ENCODE measurements at regions not wholly inside any gene's neighbourhood (a gene's known extent, or its start where the extent isn't known, plus 50 kb on each side); places are given as distances from the start of the nearest gene placed in this dataset.

DNA sequence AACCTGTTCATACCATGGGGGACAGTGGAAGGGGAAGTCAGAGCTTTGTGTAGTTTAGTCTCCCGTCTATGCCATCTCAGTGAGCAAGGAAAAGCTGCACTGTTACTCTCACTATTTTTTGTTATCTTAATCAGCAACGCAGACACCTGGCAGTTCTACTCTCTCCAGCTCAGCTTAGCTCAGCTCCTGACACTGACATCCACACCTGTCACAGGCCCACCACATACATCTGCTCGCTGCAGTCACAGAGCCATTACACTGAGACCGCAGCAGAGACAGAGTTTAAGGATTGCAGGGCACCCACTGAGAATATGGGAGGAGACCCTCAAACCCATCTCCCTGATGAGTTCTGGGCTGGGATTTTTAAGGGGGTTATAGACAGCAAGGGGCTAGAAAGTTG, 257.3 kb upstream of the AKR1E2 start:
- TF ChIP-seq, protein P1, sequence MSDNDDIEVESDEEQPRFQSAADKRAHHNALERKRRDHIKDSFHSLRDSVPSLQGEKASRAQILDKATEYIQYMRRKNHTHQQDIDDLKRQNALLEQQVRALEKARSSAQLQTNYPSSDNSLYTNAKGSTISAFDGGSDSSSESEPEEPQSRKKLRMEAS (IDR thresholded peaks at IDR 0.05; ENCODE audit: low read depth, low read length) = no peak
- no peak for TF ChIP-seq MYC (IDR thresholded peaks at IDR 0.05; ENCODE audit: low read depth, low read length)
- TF ChIP-seq POLR2A (IDR thresholded peaks at IDR 0.05; ENCODE audit: extremely low read depth, insufficient read length) = no peak
- TF ChIP-seq, protein P2, sequence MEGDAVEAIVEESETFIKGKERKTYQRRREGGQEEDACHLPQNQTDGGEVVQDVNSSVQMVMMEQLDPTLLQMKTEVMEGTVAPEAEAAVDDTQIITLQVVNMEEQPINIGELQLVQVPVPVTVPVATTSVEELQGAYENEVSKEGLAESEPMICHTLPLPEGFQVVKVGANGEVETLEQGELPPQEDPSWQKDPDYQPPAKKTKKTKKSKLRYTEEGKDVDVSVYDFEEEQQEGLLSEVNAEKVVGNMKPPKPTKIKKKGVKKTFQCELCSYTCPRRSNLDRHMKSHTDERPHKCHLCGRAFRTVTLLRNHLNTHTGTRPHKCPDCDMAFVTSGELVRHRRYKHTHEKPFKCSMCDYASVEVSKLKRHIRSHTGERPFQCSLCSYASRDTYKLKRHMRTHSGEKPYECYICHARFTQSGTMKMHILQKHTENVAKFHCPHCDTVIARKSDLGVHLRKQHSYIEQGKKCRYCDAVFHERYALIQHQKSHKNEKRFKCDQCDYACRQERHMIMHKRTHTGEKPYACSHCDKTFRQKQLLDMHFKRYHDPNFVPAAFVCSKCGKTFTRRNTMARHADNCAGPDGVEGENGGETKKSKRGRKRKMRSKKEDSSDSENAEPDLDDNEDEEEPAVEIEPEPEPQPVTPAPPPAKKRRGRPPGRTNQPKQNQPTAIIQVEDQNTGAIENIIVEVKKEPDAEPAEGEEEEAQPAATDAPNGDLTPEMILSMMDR (IDR thresholded peaks at IDR 0.05; ENCODE audit: low read depth, low read length) = no peak
- no peak for DNase-seq (ENCODE audit: low read depth)
- H3K4me3 ChIP-seq (ENCODE audit: low read depth, low read length) = no peak overlapping the region

DNA sequence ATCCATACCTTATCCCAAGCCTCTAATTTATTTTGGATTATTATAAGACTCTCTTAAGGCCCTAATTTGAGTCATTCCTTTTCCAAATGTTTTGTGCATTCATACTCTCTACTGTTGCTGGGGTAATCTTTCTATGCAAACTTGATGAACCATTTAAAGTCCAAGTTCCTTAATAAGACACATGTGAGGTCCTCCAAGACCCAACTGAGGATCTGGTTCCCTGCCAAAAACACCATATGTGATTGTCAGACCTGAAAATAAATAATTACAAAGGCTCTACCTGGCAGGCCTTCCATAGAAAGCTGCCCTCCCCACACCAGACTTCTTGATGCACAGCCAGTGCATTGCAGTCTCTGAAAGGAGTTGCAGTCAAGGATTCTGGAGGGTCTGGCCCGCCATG, 257.9 kb upstream of the AKR1E2 start:
- TF ChIP-seq, protein P1 (IDR thresholded peaks at IDR 0.05; ENCODE audit: low read depth, low read length) = no peak
- TF ChIP-seq, protein P2 (IDR thresholded peaks at IDR 0.05; ENCODE audit: low read depth, low read length) = no peak
- TF ChIP-seq POLR2A (IDR thresholded peaks at IDR 0.05; ENCODE audit: extremely low read depth, insufficient read length) (no peak), MYC (IDR thresholded peaks at IDR 0.05; ENCODE audit: low read depth, low read length) (no peak)
- H3K4me3 ChIP-seq (ENCODE audit: low read depth, low read length) = no peak overlapping the region
- no peak for DNase-seq (ENCODE audit: low read depth)

DNA sequence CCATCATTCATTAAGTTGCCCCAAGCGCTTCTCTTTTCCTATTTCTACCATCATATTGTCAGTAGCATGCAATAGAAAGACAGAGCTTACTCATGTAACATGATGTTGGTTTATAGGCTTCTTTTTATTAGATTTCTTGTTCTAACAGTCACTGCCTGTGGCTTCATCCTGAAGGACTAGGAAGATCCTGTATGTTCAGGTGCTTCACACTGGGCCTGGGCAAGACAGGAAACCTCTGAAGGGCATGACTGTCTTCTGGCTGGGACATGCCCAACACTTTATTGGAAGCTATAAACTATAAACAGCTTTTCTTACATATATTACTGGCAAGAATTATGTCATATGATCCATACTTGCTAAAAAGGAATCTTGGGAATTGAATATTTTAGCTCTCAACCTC, 258.4 kb upstream of the AKR1E2 start:
- no peak for DNase-seq (ENCODE audit: low read depth)
- H3K4me3 ChIP-seq (ENCODE audit: low read depth, low read length) = no peak overlapping the region
- TF ChIP-seq POLR2A (IDR thresholded peaks at IDR 0.05; ENCODE audit: extremely low read depth, insufficient read length) = no peak
- TF ChIP-seq MYC (IDR thresholded peaks at IDR 0.05; ENCODE audit: low read depth, low read length) = no peak
- TF ChIP-seq, protein P1 (IDR thresholded peaks at IDR 0.05; ENCODE audit: low read depth, low read length) = no peak
- TF ChIP-seq, protein P2 (IDR thresholded peaks at IDR 0.05; ENCODE audit: low read depth, low read length) = no peak

DNA sequence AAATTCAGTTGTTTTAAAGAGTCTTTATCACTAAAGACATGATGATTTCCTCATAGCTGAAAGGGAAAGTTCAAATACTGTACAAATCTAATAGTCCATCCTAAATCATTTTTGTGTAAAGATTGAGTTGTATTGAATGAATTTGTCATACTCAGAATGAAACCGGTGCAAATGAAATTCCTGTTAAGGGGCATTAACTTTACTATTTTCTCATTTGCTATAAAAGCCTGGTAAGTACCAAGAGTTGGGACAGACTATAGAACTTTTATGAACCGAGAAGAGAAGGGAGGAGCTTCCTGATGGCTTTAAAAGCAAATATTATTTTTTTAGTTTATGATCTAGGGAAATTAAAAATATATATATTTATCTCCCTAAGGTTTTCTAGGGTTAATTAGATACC, 260.0 kb upstream of the AKR1E2 start:
- TF ChIP-seq MYC (IDR thresholded peaks at IDR 0.05; ENCODE audit: low read depth, low read length) = no peak
- TF ChIP-seq, protein P2 (IDR thresholded peaks at IDR 0.05; ENCODE audit: low read depth, low read length) = no peak
- DNase-seq (ENCODE audit: low read depth) = no peak
- no peak overlapping the region for H3K4me3 ChIP-seq (ENCODE audit: low read depth, low read length)

DNA sequence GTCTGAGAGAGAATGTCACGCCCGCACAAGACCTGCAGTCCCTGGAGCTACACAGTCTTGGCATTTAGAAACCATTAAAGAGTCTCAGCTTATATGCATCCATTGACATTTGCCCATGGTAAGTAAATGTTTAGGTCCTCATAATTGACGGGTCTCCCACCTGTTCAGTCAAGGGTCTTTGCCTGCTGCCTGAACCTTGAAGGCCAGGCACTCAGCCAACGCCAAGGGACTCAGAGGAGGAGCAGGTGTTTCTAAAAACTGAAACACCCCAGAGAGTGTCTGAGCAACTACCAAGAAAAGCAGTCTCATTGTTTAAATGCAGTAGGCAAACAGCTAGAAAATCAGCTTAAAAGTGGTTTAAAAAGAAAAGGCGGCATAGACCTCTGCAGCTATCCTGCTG, 264.7 kb upstream of the AKR1E2 start:
- DNase-seq (ENCODE audit: low read depth) = no peak

More for the DNA sequence above, 264.7 kb upstream of the AKR1E2 start:
- TF ChIP-seq MYC (IDR thresholded peaks at IDR 0.05; ENCODE audit: low read depth, low read length) (no peak), POLR2A (IDR thresholded peaks at IDR 0.05; ENCODE audit: extremely low read depth, insufficient read length) (no peak)
- TF ChIP-seq, protein P1 (IDR thresholded peaks at IDR 0.05; ENCODE audit: low read depth, low read length) = no peak
- TF ChIP-seq, protein P2 (IDR thresholded peaks at IDR 0.05; ENCODE audit: low read depth, low read length) = no peak
- no peak overlapping the region for H3K4me3 ChIP-seq (ENCODE audit: low read depth, low read length)

Data from NB4 (cell line).